ENCODE measurements at regions not wholly inside any gene's neighbourhood (a gene's known extent, or its start where the extent isn't known, plus 50 kb on each side); places are given as distances from the start of the nearest gene placed in this dataset.

- TF ChIP-seq POLR2A (IDR thresholded peaks at IDR 0.05) = no peak
- no peak for TF ChIP-seq CTCF (IDR thresholded peaks at IDR 0.05)
These were observed 149.7 kb upstream of the ADCY2 start for GRCh38 chr5:7246287-7246686.
